T-helper 1 cell treated with Interleukin-12 subunit alpha and Interleukin-12 subunit beta and Interleukin-4 antibody, amounts not matched to agents 30 μg/mL and 1 μg/mL, for 36 hours (primary cell): ENCODE measurements at regions not wholly inside any gene's neighbourhood (a gene's known extent, or its start where the extent isn't known, plus 50 kb on each side); places are given as distances from the start of the nearest gene placed in this dataset.

Source experiments
- H3K27ac Mint-ChIP-seq: one replicate; pipeline ENCODE4 v1.8.0; 2021; ENCODE audit warnings: mild to moderate bottlenecking, mixed read lengths
- H3K27me3 Mint-ChIP-seq: one replicate; pipeline ENCODE4 v1.8.0; 2021; ENCODE audit warnings: low read depth, mixed read lengths
- H3K36me3 Mint-ChIP-seq: one replicate; pipeline ENCODE4 v1.8.0; 2021; ENCODE audit warnings: low read depth, mixed read lengths
- H3K4me1 Mint-ChIP-seq: one replicate; pipeline ENCODE4 v1.8.0; 2021; ENCODE audit warnings: low read depth, mixed read lengths
- H3K4me3 Mint-ChIP-seq: one replicate; pipeline ENCODE4 v1.8.0; 2021; ENCODE audit warnings: mild to moderate bottlenecking, moderate library complexity, mixed read lengths
- H3K9me3 Mint-ChIP-seq: one replicate; pipeline ENCODE4 v1.8.0; 2021; ENCODE audit warnings: mixed read lengths

DNA sequence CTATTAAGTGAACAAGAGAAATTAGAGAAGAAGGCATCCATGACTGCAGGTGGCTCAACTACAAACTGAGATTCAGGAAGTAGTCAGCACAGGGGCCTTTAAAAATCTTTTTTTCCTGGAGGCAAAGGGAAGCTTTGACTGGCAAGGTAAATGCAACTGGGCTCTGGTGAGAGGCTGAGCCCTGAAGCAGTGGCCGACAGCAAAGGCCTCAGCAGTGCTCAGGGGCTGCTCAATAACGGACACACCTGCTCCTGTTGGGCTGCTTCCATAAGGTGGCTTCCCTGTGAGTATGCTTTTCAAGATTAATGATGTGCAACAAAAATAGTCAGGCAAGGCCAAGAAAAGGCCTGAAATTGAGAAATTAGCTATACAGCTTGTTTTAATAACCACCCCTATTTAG, 134.2 kb upstream of the RGMB start:
- no peaks in the 10 kb centered on the region for H3K9me3 Mint-ChIP-seq
- no peak overlapping the region for H3K27ac Mint-ChIP-seq

DNA sequence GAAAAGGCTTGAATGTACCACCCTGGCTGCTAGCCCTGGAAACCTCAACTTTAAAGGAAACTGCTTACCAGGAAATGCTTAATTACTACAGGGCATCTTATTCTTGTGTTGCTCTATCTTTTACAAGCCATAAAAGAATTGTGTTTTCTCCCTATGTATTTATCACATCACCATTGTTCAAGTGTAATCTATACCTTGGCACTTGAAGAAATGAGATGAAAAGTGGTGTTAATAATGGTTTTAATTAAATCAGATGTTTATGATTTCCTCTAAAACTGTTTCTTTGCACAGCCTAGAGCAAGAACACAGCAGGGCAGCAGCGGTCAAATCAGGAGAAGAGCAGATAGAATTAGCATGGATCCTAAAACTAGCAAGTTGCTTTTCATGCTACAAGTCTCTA, 131.8 kb upstream of the RGMB start:
- H3K4me1 Mint-ChIP-seq = no peaks in the 10 kb centered on the region
- no peaks in the 10 kb centered on the region for H3K36me3 Mint-ChIP-seq
- H3K4me3 Mint-ChIP-seq = no peak overlapping the region
- no peaks in the 10 kb centered on the region for H3K9me3 Mint-ChIP-seq
- H3K27me3 Mint-ChIP-seq = no peaks in the 10 kb centered on the region
- no peak overlapping the region for H3K27ac Mint-ChIP-seq

More for the DNA sequence above, 134.2 kb upstream of the RGMB start:
- H3K27me3 Mint-ChIP-seq = no peaks in the 10 kb centered on the region
- no peaks in the 10 kb centered on the region for H3K4me1 Mint-ChIP-seq
- no peaks in the 10 kb centered on the region for H3K36me3 Mint-ChIP-seq
- no peak overlapping the region for H3K4me3 Mint-ChIP-seq

DNA sequence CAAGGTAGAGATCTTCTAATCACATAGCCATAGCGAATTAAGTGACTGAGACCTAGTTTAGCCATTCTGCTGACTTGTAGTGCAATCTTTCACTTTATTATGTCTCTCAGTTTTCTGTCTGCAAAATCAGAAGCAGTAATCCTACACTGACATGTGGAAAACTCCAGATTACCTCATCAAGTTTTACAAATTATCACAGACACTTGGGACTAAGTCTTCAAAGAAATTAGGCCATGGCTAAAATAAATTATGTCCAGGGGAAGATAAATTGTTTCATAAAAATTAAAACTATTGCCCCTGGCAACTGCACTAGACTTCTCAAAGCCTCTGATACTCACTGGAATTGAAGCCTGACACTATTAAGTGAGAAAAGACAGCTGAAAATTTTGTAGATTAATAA, 129.9 kb upstream of the RGMB start:
- no peaks in the 10 kb centered on the region for H3K27me3 Mint-ChIP-seq
- no peaks in the 10 kb centered on the region for H3K9me3 Mint-ChIP-seq
- no peak overlapping the region for H3K27ac Mint-ChIP-seq
- H3K4me3 Mint-ChIP-seq = no peak overlapping the region
- H3K36me3 Mint-ChIP-seq = no peaks in the 10 kb centered on the region
- no peaks in the 10 kb centered on the region for H3K4me1 Mint-ChIP-seq

DNA sequence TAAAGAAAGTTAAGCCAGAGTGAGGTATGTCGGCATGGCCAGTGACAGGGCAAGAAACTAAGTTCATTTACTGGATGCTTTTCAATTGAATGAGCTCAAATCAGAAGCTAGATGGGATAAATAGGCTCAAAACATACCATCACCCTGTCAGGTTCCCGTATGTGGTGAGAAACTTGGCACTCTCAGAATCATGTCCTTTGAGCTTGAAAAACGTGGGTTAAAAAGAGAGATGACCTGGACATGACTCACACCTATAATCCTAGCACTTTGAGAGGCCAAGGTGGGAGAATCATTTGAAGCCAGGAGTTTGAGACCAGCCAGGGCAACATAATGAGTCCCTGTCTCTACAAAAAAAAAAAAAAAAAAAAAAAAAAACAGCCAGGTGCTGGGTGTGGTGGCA, 121.7 kb upstream of the RGMB start:
- H3K9me3 Mint-ChIP-seq = no peaks in the 10 kb centered on the region
- H3K36me3 Mint-ChIP-seq = no peaks in the 10 kb centered on the region
- H3K27ac Mint-ChIP-seq = no peak overlapping the region
- no peaks in the 10 kb centered on the region for H3K27me3 Mint-ChIP-seq
- no peak overlapping the region for H3K4me3 Mint-ChIP-seq
- no peaks in the 10 kb centered on the region for H3K4me1 Mint-ChIP-seq

DNA sequence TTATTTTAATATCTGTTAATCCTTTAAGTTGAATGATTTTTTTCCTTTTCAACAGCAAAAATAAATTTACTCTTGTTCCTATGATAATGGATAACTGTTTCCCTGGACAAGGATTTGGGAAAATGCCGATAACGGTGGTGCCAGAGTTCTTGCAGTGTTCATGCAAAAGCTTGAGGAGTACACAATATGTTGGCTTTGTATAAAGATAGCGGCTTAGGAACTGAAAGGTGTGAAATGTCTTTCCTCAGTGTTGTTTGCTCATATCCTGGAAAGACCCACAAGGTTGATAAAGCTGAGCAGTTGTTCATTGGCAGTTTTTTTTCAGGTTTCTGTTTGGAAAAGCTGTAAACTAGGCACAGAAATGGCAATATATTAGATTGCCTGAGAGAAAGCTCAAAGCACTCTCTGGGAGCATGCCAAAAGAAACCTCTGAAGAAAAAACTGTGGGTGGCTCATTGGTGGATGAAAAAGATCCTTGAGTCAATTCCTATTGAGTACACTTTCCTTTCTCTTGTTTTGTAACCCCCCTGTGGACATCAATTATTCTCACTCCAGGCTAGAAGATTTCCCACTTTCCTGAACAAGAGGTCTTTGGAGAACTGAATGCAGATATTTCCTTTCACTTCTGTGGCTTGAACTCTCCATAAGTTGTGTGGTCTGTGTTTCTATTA, 117.2 kb upstream of the RGMB start:
- H3K36me3 Mint-ChIP-seq = no peaks in the 10 kb centered on the region
- H3K4me3 Mint-ChIP-seq = no peak overlapping the region
- no peak overlapping the region for H3K27ac Mint-ChIP-seq
- no peaks in the 10 kb centered on the region for H3K4me1 Mint-ChIP-seq
- no peaks in the 10 kb centered on the region for H3K9me3 Mint-ChIP-seq
- H3K27me3 Mint-ChIP-seq = no peaks in the 10 kb centered on the region

DNA sequence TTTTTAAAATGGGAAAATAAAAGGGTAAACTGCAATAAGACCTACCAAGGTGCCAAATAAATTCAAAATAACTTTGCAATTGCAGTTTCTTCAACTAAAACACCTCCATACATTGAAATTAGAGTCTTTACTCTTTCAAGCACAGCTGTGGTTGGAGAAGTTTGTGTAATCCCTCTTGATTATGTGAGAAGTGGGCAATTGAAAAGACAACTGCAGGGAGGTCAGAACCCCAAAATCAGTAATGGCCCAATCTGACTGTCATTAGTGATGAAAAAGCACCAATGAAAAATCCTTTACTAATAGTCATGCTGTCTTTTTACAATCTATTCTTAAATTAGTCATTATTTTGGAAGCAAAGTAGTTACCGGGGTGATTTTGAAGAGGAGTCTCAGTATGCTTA, 116.7 kb upstream of the RGMB start:
- Mint-ChIP-seq H3K27me3 (no peaks in the 10 kb centered on the region), H3K36me3 (no peaks in the 10 kb centered on the region), H3K4me1 (no peaks in the 10 kb centered on the region), H3K9me3 (no peaks in the 10 kb centered on the region), H3K27ac (no peak overlapping the region), H3K4me3 (no peak overlapping the region)

DNA sequence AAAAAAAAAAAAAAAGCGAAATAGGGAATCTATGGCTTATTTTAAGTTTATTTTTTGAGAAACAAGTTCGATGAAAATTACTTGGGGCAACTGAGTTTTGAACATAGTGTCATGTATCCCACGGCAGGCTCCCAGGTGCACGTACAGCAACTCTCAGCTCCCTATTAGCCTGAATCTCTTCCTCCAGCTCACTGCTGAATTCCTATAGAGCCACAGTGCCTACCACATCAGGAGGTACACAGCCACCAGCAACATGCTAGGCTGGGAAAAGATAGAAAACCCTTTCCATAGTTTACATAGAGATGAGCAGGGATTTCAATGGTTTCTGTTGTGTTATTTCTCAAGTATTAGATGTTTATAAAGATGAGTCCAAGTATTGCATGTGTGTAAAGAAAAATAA, 115.9 kb upstream of the RGMB start:
- no peaks in the 10 kb centered on the region for H3K4me1 Mint-ChIP-seq
- no peaks in the 10 kb centered on the region for H3K9me3 Mint-ChIP-seq
- H3K27ac Mint-ChIP-seq = no peak overlapping the region
- no peaks in the 10 kb centered on the region for H3K36me3 Mint-ChIP-seq
- no peaks in the 10 kb centered on the region for H3K27me3 Mint-ChIP-seq
- no peak overlapping the region for H3K4me3 Mint-ChIP-seq

DNA sequence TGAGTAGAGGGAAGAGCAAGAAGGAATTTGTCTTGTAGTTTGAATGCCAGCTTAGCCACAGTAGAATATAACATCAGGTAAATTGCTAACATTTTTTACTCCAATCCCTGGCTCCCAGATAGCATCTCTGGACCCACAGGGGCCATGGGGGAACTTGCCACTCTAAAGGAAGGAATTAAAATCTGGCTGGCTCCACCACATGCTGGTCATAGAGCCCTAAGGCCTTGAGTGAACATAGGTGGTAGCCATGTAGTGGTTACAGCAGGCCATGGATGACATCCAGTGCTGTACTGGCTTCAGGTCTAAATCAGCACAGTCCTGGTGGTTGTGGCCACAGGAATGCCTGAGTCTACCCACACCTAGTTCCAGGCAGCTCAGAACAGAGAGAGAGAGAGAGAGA, 109.9 kb upstream of the RGMB start:
- no peak overlapping the region for H3K4me3 Mint-ChIP-seq
- H3K36me3 Mint-ChIP-seq = no peaks in the 10 kb centered on the region
- H3K27ac Mint-ChIP-seq = no peak overlapping the region
- H3K9me3 Mint-ChIP-seq = peaks cover 7% of the 10 kb centered on the region
- H3K4me1 Mint-ChIP-seq = no peaks in the 10 kb centered on the region
- no peaks in the 10 kb centered on the region for H3K27me3 Mint-ChIP-seq

DNA sequence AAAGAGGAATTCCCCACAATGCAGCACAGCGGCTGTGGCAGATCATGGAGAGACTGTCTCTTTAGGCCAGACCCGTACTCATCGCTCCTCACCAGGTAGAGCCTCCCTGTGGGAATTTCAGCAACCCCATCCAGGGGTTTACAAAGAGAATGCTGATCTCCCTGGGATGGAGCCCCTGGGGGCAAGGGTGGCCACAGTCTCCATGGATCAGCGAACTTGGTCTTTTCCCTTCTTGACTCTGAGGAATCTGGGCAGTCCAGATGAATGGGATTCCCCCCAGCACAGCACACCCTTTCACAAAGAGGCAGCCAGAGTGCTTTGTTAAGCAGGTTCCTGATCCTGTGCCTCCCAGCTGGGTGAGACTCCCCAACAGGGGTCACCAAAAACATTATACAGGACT, 108.7 kb upstream of the RGMB start:
- peaks cover 7% of the 10 kb centered on the region for H3K9me3 Mint-ChIP-seq
- no peak overlapping the region for H3K4me3 Mint-ChIP-seq
- no peak overlapping the region for H3K27ac Mint-ChIP-seq
- no peaks in the 10 kb centered on the region for H3K4me1 Mint-ChIP-seq
- H3K36me3 Mint-ChIP-seq = no peaks in the 10 kb centered on the region
- no peaks in the 10 kb centered on the region for H3K27me3 Mint-ChIP-seq

DNA sequence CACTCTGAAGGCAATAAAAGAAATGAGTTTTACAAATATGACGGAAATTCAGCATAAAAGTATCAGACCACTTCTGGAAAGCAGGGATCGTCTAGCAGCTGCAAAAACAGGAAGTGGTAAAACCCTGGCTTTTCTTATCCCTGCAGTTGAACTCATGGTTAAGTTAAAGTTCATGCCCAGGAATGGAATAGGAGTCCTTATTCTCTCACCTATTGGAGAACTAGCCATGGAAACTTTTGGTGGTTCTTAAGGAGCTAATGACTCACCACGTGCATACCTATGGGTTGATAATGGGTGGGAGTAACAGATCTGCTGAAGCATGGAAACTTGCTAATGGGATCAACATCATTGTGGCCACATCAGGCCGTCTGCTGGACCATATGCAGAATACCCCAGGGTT, 93.5 kb upstream of the RGMB start:
- H3K27me3 Mint-ChIP-seq = no peaks in the 10 kb centered on the region
- no peaks in the 10 kb centered on the region for H3K4me1 Mint-ChIP-seq
- no peaks in the 10 kb centered on the region for H3K9me3 Mint-ChIP-seq
- no peaks in the 10 kb centered on the region for H3K36me3 Mint-ChIP-seq
- H3K27ac Mint-ChIP-seq = no peak overlapping the region
- no peak overlapping the region for H3K4me3 Mint-ChIP-seq

DNA sequence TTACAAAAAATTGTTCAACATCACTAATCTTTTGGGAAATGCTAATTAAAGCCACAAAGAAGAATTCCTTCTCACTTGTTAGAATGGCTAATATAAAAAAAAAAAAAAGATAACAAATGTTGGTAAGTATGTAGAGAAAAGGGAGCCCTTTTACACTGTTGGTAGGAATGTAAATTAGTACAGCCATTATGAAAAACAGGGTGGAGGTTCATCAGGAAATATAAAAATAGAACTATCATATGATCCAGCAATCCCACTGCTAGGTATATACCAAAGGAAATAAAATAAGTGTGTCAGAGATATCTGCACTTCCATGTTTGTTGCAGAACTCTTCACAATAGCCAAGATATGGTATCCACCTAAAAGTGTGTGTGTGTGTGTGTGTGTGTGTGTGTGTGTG, 83.5 kb upstream of the RGMB start:
- Mint-ChIP-seq H3K4me1 (no peaks in the 10 kb centered on the region), H3K27ac (no peak overlapping the region), H3K9me3 (peaks cover 15% of the 10 kb centered on the region), H3K27me3 (no peaks in the 10 kb centered on the region), H3K36me3 (no peaks in the 10 kb centered on the region), H3K4me3 (no peak overlapping the region)

DNA sequence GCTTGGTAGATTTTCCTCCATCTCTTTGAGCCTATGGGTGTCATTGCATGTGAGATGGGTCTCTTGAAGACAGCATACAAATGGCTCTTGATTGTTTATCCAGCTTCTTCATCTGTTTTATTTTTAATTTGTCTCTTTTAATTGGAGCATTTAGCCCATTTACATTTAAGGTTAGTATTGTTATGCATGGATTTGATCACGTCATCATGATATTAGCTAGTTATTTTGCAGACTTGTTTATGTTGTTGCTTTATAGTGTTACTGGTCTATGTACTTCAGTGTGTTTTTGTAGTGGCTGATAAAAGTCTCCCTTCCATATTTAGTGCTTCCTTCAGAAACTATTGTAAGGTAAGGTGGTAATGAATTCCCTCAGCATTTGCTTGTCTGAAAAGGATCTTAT, 78.6 kb upstream of the RGMB start:
- Mint-ChIP-seq H3K27me3 (no peaks in the 10 kb centered on the region), H3K4me1 (no peaks in the 10 kb centered on the region), H3K36me3 (no peaks in the 10 kb centered on the region), H3K9me3 (peaks cover 15% of the 10 kb centered on the region), H3K27ac (no peak overlapping the region), H3K4me3 (no peak overlapping the region)

DNA sequence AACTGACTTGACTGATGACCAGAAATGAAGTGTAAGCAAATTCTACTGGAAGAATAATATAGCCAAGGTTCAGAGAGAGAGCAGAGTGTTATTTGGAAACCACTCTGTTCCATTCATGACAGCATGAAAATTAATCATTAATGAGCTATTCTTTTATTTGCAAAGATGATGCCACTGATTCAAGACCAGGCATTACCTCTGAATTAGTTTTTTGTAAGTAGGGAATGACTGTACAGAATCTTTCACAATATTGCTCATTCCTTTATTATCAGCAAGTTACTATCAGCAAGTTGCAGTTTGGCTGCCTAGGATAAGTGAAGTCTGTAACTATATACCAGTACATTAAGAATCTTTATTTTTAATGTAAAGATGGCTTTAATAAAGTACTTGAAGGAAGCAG, 75.1 kb upstream of the RGMB start:
- Mint-ChIP-seq H3K27me3 (no peaks in the 10 kb centered on the region), H3K4me3 (no peak overlapping the region), H3K27ac (no peak overlapping the region), H3K36me3 (no peaks in the 10 kb centered on the region), H3K4me1 (no peaks in the 10 kb centered on the region), H3K9me3 (peaks cover 27% of the 10 kb centered on the region)

DNA sequence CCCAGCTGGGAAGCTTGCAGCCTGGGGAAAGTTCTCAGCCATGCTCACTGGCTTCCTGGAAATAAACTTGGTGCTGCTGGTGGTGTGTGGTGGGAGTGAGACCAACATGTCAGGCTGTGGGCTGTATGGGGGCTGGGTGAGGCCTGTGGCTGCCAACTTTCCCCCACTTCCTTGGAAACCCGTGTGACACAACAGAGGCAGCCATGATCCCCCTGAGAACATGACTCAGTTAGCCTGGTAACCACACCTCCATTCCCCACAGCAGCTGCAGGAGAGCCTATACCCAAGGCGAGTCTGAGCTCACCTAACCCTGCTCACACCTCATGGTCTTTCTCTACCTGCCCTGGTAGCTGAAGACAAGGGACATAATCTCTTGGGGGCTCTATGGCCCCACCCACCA, 72.7 kb upstream of the RGMB start:
- H3K36me3 Mint-ChIP-seq = no peaks in the 10 kb centered on the region
- H3K27me3 Mint-ChIP-seq = no peaks in the 10 kb centered on the region
- H3K4me3 Mint-ChIP-seq = no peak overlapping the region
- peaks cover 24% of the 10 kb centered on the region for H3K9me3 Mint-ChIP-seq
- no peaks in the 10 kb centered on the region for H3K4me1 Mint-ChIP-seq
- H3K27ac Mint-ChIP-seq = no peak overlapping the region

DNA sequence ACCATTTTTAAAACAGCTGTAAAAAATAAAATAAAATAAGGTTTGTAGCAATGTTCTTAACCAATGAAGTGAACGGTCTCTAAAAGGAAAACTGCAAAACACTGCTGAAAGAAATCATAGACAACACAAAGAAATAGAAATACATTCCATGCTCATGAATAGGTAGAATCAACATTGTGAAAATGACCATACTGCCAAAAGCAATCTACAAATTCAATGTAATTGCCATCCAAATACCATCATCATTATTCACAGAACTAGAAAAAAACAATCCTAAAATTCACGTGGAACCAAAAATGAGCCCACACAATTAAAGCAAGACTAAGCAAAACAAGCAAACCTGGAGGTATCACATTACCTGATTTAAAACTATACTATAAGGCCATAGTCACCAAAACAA, 67.6 kb upstream of the RGMB start:
- Mint-ChIP-seq H3K4me1 (no peaks in the 10 kb centered on the region), H3K9me3 (peaks cover 24% of the 10 kb centered on the region), H3K27ac (no peak overlapping the region), H3K36me3 (no peaks in the 10 kb centered on the region), H3K4me3 (no peak overlapping the region), H3K27me3 (no peaks in the 10 kb centered on the region)

DNA sequence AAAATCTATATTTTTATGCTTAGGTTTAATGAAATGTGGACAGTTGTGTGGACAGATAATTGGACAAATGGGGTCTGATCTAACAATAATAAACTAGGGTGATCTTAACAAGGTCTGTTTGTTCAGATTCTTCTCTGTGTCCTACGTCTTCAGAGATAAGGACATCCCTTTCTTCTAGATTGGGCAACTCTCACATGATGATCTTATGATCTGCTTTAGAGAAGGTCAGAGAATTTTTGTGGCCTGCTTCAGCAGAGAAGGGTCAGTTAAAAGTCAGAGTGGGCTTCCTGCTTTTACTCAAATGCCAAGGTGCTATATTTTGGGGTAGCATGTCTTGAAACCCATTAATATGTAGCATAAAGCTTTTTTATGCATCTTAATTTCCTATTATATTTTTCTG, 63.8 kb upstream of the RGMB start:
- Mint-ChIP-seq H3K36me3 (no peaks in the 10 kb centered on the region), H3K4me3 (no peak overlapping the region), H3K27me3 (no peaks in the 10 kb centered on the region), H3K9me3 (no peaks in the 10 kb centered on the region), H3K4me1 (no peaks in the 10 kb centered on the region), H3K27ac (no peak overlapping the region)
